ENCODE measurements at regions not wholly inside any gene's neighbourhood (a gene's known extent, or its start where the extent isn't known, plus 50 kb on each side); places are given as distances from the start of the nearest gene placed in this dataset.
A peak's percentile ranks its signal among the peaks of the same experiment; 100 is the strongest.

DNA sequence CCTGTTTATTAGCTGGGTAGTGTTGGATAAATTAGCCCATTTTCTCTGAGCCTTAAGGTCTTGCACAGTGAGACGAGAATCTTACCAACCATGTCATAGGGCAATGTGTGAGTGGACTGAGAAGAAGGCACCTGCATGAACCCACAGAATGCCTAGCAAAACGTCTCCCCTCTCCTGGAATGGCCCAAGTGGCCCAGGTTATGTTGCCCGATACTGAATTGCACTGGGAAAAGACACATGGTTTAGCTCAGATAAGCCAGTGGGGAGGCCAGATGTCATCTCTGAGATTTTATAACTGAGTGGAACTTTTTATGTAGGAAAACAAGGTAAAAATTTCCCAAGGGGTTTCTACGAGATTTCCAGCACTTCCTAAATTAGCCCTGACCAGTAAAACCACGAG is 104.7 kb upstream of the IKZF1 start:
- no peak overlapping the region for H2AFZ ChIP-seq (ENCODE audit: insufficient read depth, low read depth, low read length, poor library complexity, severe bottlenecking)
- no peaks in the 10 kb centered on the region for H3K79me2 ChIP-seq (ENCODE audit: insufficient read depth, low read length)
- H3K27ac ChIP-seq (ENCODE audit: low read depth in 1 of 2, low read length in 2 of 2) = no peak overlapping the region
- Mint-ChIP-seq H3K27me3 (ENCODE audit: low read depth in 3 of 3) (peaks cover 0 to 11% (median 2%) of the 10 kb centered on the region in 3 donors), H3K36me3 (no peaks in the 10 kb centered on the region), H3K9me3 (no peaks in the 10 kb centered on the region), H3K27ac (no peak overlapping the region), H3K4me1 (peaks cover 18% of the 10 kb centered on the region), H3K4me3 (no peak overlapping the region)
- H3K36me3 ChIP-seq (replicated peaks in 1 of 2; ENCODE audit: control insufficient read depth in 1 of 2, insufficient read depth in 2 of 2, low read length in 2 of 2) = no peaks in the 10 kb centered on the region
- WGBS (ENCODE audit: insufficient coverage) = 27% methylated on average over 3 of the region's 5 CpGs
- intact Hi-C loops (cut with micrococcal nuclease) = loop anchor here in 1 of 2 donors (5.0 kb wide), 1 partner anchor 167 kb away; no protein-coding TSS in a partner anchor
- no peaks in the 10 kb centered on the region for H3K9me3 ChIP-seq (replicated peaks in 1 of 2; ENCODE audit: control insufficient read depth in 1 of 2, insufficient read depth in 1 of 2, low read length in 2 of 2)
- no peaks in the 10 kb centered on the region for H4K20me1 ChIP-seq (ENCODE audit: insufficient read depth, low read length)
- H3K4me2 ChIP-seq (replicated peaks; ENCODE audit: extremely low read depth, low read length, poor library complexity, severe bottlenecking) = peak overlapping the region; percentile 2
- TF ChIP-seq, protein P1, sequence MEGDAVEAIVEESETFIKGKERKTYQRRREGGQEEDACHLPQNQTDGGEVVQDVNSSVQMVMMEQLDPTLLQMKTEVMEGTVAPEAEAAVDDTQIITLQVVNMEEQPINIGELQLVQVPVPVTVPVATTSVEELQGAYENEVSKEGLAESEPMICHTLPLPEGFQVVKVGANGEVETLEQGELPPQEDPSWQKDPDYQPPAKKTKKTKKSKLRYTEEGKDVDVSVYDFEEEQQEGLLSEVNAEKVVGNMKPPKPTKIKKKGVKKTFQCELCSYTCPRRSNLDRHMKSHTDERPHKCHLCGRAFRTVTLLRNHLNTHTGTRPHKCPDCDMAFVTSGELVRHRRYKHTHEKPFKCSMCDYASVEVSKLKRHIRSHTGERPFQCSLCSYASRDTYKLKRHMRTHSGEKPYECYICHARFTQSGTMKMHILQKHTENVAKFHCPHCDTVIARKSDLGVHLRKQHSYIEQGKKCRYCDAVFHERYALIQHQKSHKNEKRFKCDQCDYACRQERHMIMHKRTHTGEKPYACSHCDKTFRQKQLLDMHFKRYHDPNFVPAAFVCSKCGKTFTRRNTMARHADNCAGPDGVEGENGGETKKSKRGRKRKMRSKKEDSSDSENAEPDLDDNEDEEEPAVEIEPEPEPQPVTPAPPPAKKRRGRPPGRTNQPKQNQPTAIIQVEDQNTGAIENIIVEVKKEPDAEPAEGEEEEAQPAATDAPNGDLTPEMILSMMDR (IDR thresholded peaks at IDR 0.05) = no peak
- DNase-seq = no peak
- H3K9ac ChIP-seq (ENCODE audit: insufficient read depth, low read length, poor library complexity, severe bottlenecking) = no peak overlapping the region
- H3K27me3 ChIP-seq (ENCODE audit: control insufficient read depth in 2 of 2, insufficient read depth in 2 of 2, low read length in 2 of 2) = no peaks in the 10 kb centered on the region
- H3K4me1 ChIP-seq (ENCODE audit: control insufficient read depth in 1 of 2, insufficient read depth in 2 of 2, low read length in 2 of 2) = peaks cover 11 to 13% of the 10 kb centered on the region in 2 donors
- H3K4me3 ChIP-seq (replicated peaks in 1 of 3; ENCODE audit: low read depth in 2 of 3, low read length in 3 of 3) = no peak overlapping the region

DNA sequence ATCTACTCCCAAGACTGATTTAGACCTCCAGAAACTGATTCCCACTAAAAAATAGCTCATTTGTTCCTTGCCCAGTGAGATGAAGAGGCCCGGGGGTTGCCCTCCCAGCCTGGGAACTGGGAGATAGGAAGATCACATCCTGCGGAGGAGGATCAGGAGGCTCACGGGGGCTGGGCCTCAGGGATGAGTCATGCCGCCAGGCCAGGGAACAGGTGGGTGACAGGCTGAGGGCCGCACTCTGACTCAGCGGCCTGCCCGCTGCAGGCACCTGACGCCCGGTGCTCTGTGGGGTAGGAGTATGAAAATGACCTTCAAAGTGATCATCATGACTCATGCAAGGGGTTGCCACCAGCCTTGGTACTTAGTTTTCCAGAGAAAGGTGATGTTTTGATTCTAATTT is 104.5 kb upstream of the ZPBP start:
- TF ChIP-seq, protein P1 (IDR thresholded peaks at IDR 0.05) = no peak
- Mint-ChIP-seq H3K27me3 (ENCODE audit: low read depth in 3 of 3) (peaks cover 0 to 5% (median 2%) of the 10 kb centered on the region in 3 donors), H3K27ac (no peak overlapping the region), H3K9me3 (no peaks in the 10 kb centered on the region), H3K4me3 (no peak overlapping the region), H3K36me3 (no peaks in the 10 kb centered on the region), H3K4me1 (peaks cover 13% of the 10 kb centered on the region)
- Histone ChIP-seq H3K36me3 (replicated peaks in 1 of 2; ENCODE audit: control insufficient read depth in 1 of 2, insufficient read depth in 2 of 2, low read length in 2 of 2) (no peaks in the 10 kb centered on the region), H3K4me2 (replicated peaks; ENCODE audit: extremely low read depth, low read length, poor library complexity, severe bottlenecking) (no peak overlapping the region), H3K4me3 (replicated peaks in 1 of 3; ENCODE audit: low read depth in 2 of 3, low read length in 3 of 3) (no peak overlapping the region), H2AFZ (ENCODE audit: insufficient read depth, low read depth, low read length, poor library complexity, severe bottlenecking) (no peak overlapping the region), H3K27me3 (ENCODE audit: control insufficient read depth in 2 of 2, insufficient read depth in 2 of 2, low read length in 2 of 2) (no peaks in the 10 kb centered on the region), H3K79me2 (ENCODE audit: insufficient read depth, low read length) (no peaks in the 10 kb centered on the region), H3K27ac (ENCODE audit: low read depth in 1 of 2, low read length in 2 of 2) (no peak overlapping the region), H3K9me3 (replicated peaks in 1 of 2; ENCODE audit: control insufficient read depth in 1 of 2, insufficient read depth in 1 of 2, low read length in 2 of 2) (no peaks in the 10 kb centered on the region), H4K20me1 (ENCODE audit: insufficient read depth, low read length) (no peaks in the 10 kb centered on the region), H3K4me1 (ENCODE audit: control insufficient read depth in 1 of 2, insufficient read depth in 2 of 2, low read length in 2 of 2) (peaks cover 9 to 11% of the 10 kb centered on the region in 2 donors), H3K9ac (ENCODE audit: insufficient read depth, low read length, poor library complexity, severe bottlenecking) (no peak overlapping the region)
- 80% methylated on average over 4 of the region's 9 CpGs for WGBS (ENCODE audit: insufficient coverage)
- intact Hi-C loops (cut with micrococcal nuclease) = no loop called here
- no peak for DNase-seq
